PC-9 (cell line): ENCODE measurements at regions not wholly inside any gene's neighbourhood (a gene's known extent, or its start where the extent isn't known, plus 50 kb on each side); places are given as distances from the start of the nearest gene placed in this dataset.

Source experiments
- CTCF ChIP-seq: fragments of 200-600 bp; sonication (generic); conservative IDR thresholded peaks from 2 replicates; pipeline ENCODE4 v1.6.1; 2017; ENCODE audit warnings: mixed run types, antibody characterized with exemption, mild to moderate bottlenecking, moderate library complexity
- EZH2 ChIP-seq: fragments of 200-600 bp; sonication (generic); IDR thresholded peaks from 2 replicates; pipeline ENCODE4 v1.8.0; 2017; ENCODE audit warnings: antibody characterized with exemption, low read depth

- TF ChIP-seq CTCF: no peak
- TF ChIP-seq EZH2: no peak
Observed at GRCh38 chr5:27708534-27708933, 670.1 kb upstream of the CDH9 start.
